HEK293 (cell line): ENCODE measurements at regions not wholly inside any gene's neighbourhood (a gene's known extent, or its start where the extent isn't known, plus 50 kb on each side); places are given as distances from the start of the nearest gene placed in this dataset.

Experiments
- CTCF ChIA-PET: fragments of 350-600 bp; formaldehyde crosslinking; extraction: SDS; loops from one replicate; lab custom pipeline; 2021; ENCODE audit warnings: antibody characterized with exemption; lab: Yijun Ruan, JAX
- POLR2A ChIA-PET: fragments of 300-600 bp; formaldehyde crosslinking; extraction: SDS; loops from one replicate; lab custom pipeline; 2020; ENCODE audit warnings: antibody characterized with exemption, inconsistent platforms; lab: Yijun Ruan, JAX
- H3K27ac ChIP-seq: fragments of 200-500 bp; sonication (Bioruptor generic); 2 replicates; pipeline ENCODE4 v1.5.1; 2014; ENCODE audit warnings: low read depth, low read length, control low read depth, inconsistent platforms; ENCODE audit errors: extremely low read depth
- H3K36me3 ChIP-seq, 2 experiments: fragments of 200-500 bp in 1 of 2; sonication (Bioruptor generic) in 1 of 2; 1 replicate in 1 of 2; 2 replicates in 1 of 2; pipeline ENCODE4 v1.5.1; 2014 to 2017; ENCODE audit warnings: inconsistent platforms in 2 of 2, low read length in 2 of 2; ENCODE audit not compliant: control insufficient read depth in 2 of 2, insufficient read depth in 1 of 2
- H3K4me1 ChIP-seq: fragments of 200-500 bp; sonication (Bioruptor generic); 2 replicates; pipeline ENCODE4 v1.5.1; 2014; ENCODE audit warnings: mild to moderate bottlenecking, low read length, inconsistent platforms; ENCODE audit not compliant: control insufficient read depth, insufficient read depth
- H3K4me3 ChIP-seq: 2 replicates; pipeline ENCODE4 v1.5.1; 2011; ENCODE audit warnings: low read depth, mild to moderate bottlenecking, control low read depth, low read length, moderate library complexity
- H3K9me3 ChIP-seq: fragments of 200-500 bp; sonication (Bioruptor generic); 2 replicates; pipeline ENCODE4 v1.5.1; 2014; ENCODE audit warnings: low read depth, low read length, inconsistent platforms; ENCODE audit not compliant: control insufficient read depth, insufficient read depth
- GLIS1 ChIP-seq: fragments of 450-650 bp; formaldehyde crosslinking; IDR thresholded peaks from 2 replicates; pipeline ENCODE4 v1.5.1; 2016; ENCODE audit warnings: missing biosample characterization, missing genetic modification characterization
- HOXD13 ChIP-seq: sonication (generic); formaldehyde crosslinking; IDR thresholded peaks from 2 replicates; pipeline ENCODE4 v1.8.0; 2022; ENCODE audit warnings: missing genetic modification reagents, borderline replicate concordance
- KLF1 ChIP-seq: fragments of 450-650 bp; formaldehyde crosslinking; IDR thresholded peaks from 2 replicates; pipeline ENCODE4 v1.5.1; 2016; ENCODE audit warnings: missing biosample characterization, missing genetic modification characterization
- PBX3 ChIP-seq: sonication (generic); formaldehyde crosslinking; IDR thresholded peaks from 2 replicates; pipeline ENCODE4 v1.8.1; 2022; ENCODE audit warnings: mild to moderate bottlenecking, moderate library complexity, missing genetic modification reagents
- SP3 ChIP-seq: fragments of 450-650 bp; formaldehyde crosslinking; IDR thresholded peaks from 2 replicates; pipeline ENCODE4 v1.5.1; 2016; ENCODE audit warnings: missing biosample characterization, missing genetic modification characterization
- YY1 ChIP-seq: fragments of 450-650 bp; formaldehyde crosslinking; IDR thresholded peaks from 2 replicates; pipeline ENCODE4 v1.5.1; 2018; ENCODE audit warnings: missing biosample characterization, missing genetic modification characterization
- ZBTB49 ChIP-seq: fragments of 450-650 bp; formaldehyde crosslinking; IDR thresholded peaks from 2 replicates; pipeline ENCODE4 v1.5.1; 2016; ENCODE audit warnings: missing biosample characterization, missing genetic modification characterization, low read depth
- ZBTB8A ChIP-seq: fragments of 450-650 bp; formaldehyde crosslinking; IDR thresholded peaks from 2 replicates; pipeline ENCODE4 v1.5.1; 2016; ENCODE audit warnings: missing biosample characterization, missing genetic modification characterization
- ZFHX2 ChIP-seq: fragments of 450-650 bp; formaldehyde crosslinking; conservative IDR thresholded peaks from 2 replicates; pipeline ENCODE4 v1.5.1; 2016; ENCODE audit warnings: missing biosample characterization, missing genetic modification characterization
- ZFP69B ChIP-seq: fragments of 450-650 bp; formaldehyde crosslinking; IDR thresholded peaks from 2 replicates; pipeline ENCODE4 v1.5.1; 2016; ENCODE audit warnings: missing biosample characterization, missing genetic modification characterization
- ZIC2 ChIP-seq: fragments of 450-650 bp; formaldehyde crosslinking; IDR thresholded peaks from 2 replicates; pipeline ENCODE4 v1.5.1; 2016; ENCODE audit warnings: missing biosample characterization, missing genetic modification characterization
- ZNF157 ChIP-seq: fragments of 450-650 bp; formaldehyde crosslinking; IDR thresholded peaks from 2 replicates; pipeline ENCODE4 v1.5.1; 2016; ENCODE audit warnings: missing biosample characterization, missing genetic modification characterization
- ZNF2 ChIP-seq: fragments of 450-650 bp; formaldehyde crosslinking; IDR thresholded peaks from 2 replicates; pipeline ENCODE4 v1.5.1; 2016; ENCODE audit warnings: missing biosample characterization, missing genetic modification characterization
- ZNF202 ChIP-seq: fragments of 450-650 bp; formaldehyde crosslinking; IDR thresholded peaks from 2 replicates; pipeline ENCODE4 v1.5.1; 2016; ENCODE audit warnings: missing biosample characterization, missing genetic modification characterization, borderline replicate concordance
- ZNF311 ChIP-seq: fragments of 450-650 bp; formaldehyde crosslinking; IDR thresholded peaks from 2 replicates; pipeline ENCODE4 v1.5.1; 2017; ENCODE audit warnings: missing biosample characterization, missing genetic modification characterization, borderline replicate concordance
- ZNF37A ChIP-seq: fragments of 450-650 bp; IDR thresholded peaks from 2 replicates; pipeline ENCODE4 v1.5.1; 2018; ENCODE audit warnings: missing biosample characterization, missing genetic modification characterization
- ZNF394 ChIP-seq: fragments of 450-650 bp; formaldehyde crosslinking; IDR thresholded peaks from 2 replicates; pipeline ENCODE4 v1.5.1; 2016; ENCODE audit warnings: missing biosample characterization, missing genetic modification characterization, mild to moderate bottlenecking, moderate library complexity, borderline replicate concordance
- ZNF423 ChIP-seq: fragments of 450-650 bp; formaldehyde crosslinking; IDR thresholded peaks from 2 replicates; pipeline ENCODE4 v1.5.1; 2016; ENCODE audit warnings: missing biosample characterization, missing genetic modification characterization
- ZNF426 ChIP-seq: fragments of 450-650 bp; formaldehyde crosslinking; IDR thresholded peaks from 2 replicates; pipeline ENCODE4 v1.5.1; 2017; ENCODE audit warnings: missing biosample characterization, missing genetic modification characterization, mild to moderate bottlenecking, inconsistent platforms, moderate library complexity
- ZNF529 ChIP-seq: fragments of 450-650 bp; formaldehyde crosslinking; IDR thresholded peaks from 2 replicates; pipeline ENCODE4 v1.5.1; 2017; ENCODE audit warnings: missing genetic modification characterization, missing biosample characterization; ENCODE audit not compliant: insufficient replicate concordance
- ZNF555 ChIP-seq: fragments of 450-650 bp; formaldehyde crosslinking; conservative IDR thresholded peaks from 2 replicates; pipeline ENCODE4 v1.5.1; 2017; ENCODE audit warnings: missing biosample characterization, mild to moderate bottlenecking, missing genetic modification characterization, inconsistent platforms
- ZNF560 ChIP-seq: fragments of 450-650 bp; formaldehyde crosslinking; IDR thresholded peaks from 2 replicates; pipeline ENCODE4 v1.5.1; 2017; ENCODE audit warnings: missing biosample characterization, missing genetic modification characterization, borderline replicate concordance
- ZNF580 ChIP-seq: fragments of 450-650 bp; formaldehyde crosslinking; IDR thresholded peaks from 2 replicates; pipeline ENCODE4 v1.5.1; 2016; ENCODE audit warnings: missing biosample characterization, missing genetic modification characterization
- ZNF600 ChIP-seq: fragments of 450-650 bp; formaldehyde crosslinking; IDR thresholded peaks from 2 replicates; pipeline ENCODE4 v1.5.1; 2016; ENCODE audit warnings: missing biosample characterization, missing genetic modification characterization
- ZNF626 ChIP-seq: fragments of 450-650 bp; sonication (Bioruptor Pico); formaldehyde crosslinking; IDR thresholded peaks from 2 replicates; pipeline ENCODE4 v1.5.1; 2018; ENCODE audit warnings: missing biosample characterization, missing genetic modification characterization, inconsistent platforms
- ZNF677 ChIP-seq: fragments of 450-650 bp; IDR thresholded peaks from 2 replicates; pipeline ENCODE4 v1.5.0; 2018; ENCODE audit warnings: missing biosample characterization, mild to moderate bottlenecking, missing genetic modification characterization, moderate library complexity
- ZNF768 ChIP-seq: fragments of 450-650 bp; formaldehyde crosslinking; IDR thresholded peaks from 2 replicates; pipeline ENCODE4 v1.5.1; 2018; ENCODE audit warnings: missing biosample characterization, mild to moderate bottlenecking, missing genetic modification characterization
- ZNF837 ChIP-seq: fragments of 450-650 bp; formaldehyde crosslinking; IDR thresholded peaks from 2 replicates; pipeline ENCODE4 v1.5.1; 2016; ENCODE audit warnings: missing biosample characterization, missing genetic modification characterization
- TF ChIP-seq, protein P1 (sequence below): fragments of 450-650 bp; formaldehyde crosslinking; IDR thresholded peaks from 2 replicates; pipeline ENCODE4 v1.5.1; 2017; ENCODE audit warnings: missing biosample characterization, mild to moderate bottlenecking, missing genetic modification characterization, moderate library complexity

GRCh38 chr15:70248116-70249025, 150.7 kb upstream of the TLE3 start (continued):
- TF ChIP-seq ZNF423 (tag by site-specific recombination), result no peak
- TF ChIP-seq ZNF560 (tag by site-specific recombination), result no peak
- TF ChIP-seq ZNF529 (tag by site-specific recombination), result no peak
- TF ChIP-seq ZNF580, result no peak
- TF ChIP-seq ZNF2 (tag by site-specific recombination), result no peak
- no peak for TF ChIP-seq ZNF555 (tag by site-specific recombination)
- peak; percentile 49; the same call in 1 of the 2 replicates for TF ChIP-seq SP3 (tag by site-specific recombination)
- no peak for TF ChIP-seq ZNF311 (tag by site-specific recombination)
- no peak for TF ChIP-seq ZBTB49 (tag by site-specific recombination)
- no peak for TF ChIP-seq ZNF768 (tag by site-specific recombination)
- peak; percentile 91 for TF ChIP-seq ZFHX2
- TF ChIP-seq PBX3 (CRISPR knock-in tag), result 0 out of 2 replicates have a peak, but pooled peaks have one; percentile 19
- peak; percentile 76 for TF ChIP-seq ZBTB8A (tag by site-specific recombination)
- TF ChIP-seq YY1, result no peak
- no peak for TF ChIP-seq ZNF837 (tag by site-specific recombination)
- no peak for TF ChIP-seq ZNF37A (tag by site-specific recombination)
- TF ChIP-seq ZFP69B, result no peak
- no peak for TF ChIP-seq ZNF626 (tag by site-specific recombination)

DNA sequence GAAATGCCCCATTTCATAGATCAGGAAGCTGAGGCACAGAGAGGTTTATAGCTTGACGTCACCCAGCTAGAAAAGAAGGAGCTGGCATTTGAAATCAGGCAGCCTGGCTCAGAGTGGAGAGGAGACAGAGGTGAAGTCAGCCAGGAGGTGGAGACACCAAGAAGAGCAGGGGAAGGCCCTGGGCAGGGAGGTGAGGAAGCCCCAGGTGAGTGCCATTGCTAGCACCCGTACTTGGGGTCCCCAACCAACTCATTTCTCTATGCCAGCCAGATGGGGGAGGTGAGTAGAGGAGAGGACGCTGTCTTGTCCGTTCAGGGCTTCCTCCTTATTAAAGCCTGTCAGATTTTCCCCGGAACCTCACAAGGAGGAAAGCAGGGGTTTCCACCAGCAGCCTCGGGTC, 149.6 kb upstream of the TLE3 start:
- no peak overlapping the region for H3K4me3 ChIP-seq
- no peaks in the 10 kb centered on the region for H3K9me3 ChIP-seq
- ChIA-PET CTCF (interaction anchor here (0.6 kb wide), 1 partner anchor 39 kb away, joined by 3 read pairs; no protein-coding TSS in a partner anchor), POLR2A (no interaction called here)
- H3K27ac ChIP-seq, result no peak overlapping the region
- H3K36me3 ChIP-seq, result no peaks in the 10 kb centered on the region
- TF ChIP-seq ZNF202 (tag by site-specific recombination), result no peak
- H3K4me1 ChIP-seq, result peaks cover 17% of the 10 kb centered on the region; the same call in 1 of the 2 replicates

DNA sequence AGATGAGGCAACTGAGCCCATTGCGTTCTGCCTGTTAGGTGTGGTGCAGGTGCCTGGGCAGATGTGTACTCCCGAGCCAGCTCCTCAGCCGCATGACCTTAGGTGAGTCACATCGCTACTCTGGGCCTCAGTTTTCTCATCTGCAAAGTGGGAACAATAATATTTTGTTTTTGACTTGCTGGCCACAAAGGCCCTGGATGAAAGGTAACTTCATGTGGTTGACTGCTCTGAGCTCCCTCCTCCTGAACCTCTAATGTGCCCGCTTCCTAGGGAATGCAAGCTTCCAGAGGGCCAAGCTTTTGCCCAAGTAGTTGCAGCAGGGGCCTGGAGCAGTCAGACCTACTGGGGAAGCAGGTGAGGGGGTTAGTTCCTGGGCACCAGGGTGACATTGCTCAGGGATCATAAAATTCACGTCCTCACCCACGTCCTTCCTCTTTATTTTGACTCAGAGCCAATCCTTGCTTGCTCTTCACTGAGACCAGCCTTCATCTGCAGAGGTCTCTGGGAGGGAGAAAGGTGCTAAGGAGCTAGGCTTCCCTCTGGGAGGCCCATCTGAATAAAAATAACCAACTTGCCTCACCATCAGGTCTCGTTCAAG, 149.0 kb upstream of the TLE3 start:
- ChIA-PET POLR2A (no interaction called here), CTCF (no interaction called here)
- H3K4me3 ChIP-seq, result no peak overlapping the region
- H3K27ac ChIP-seq, result no peak overlapping the region
- no peaks in the 10 kb centered on the region for H3K9me3 ChIP-seq
- no peaks in the 10 kb centered on the region for H3K36me3 ChIP-seq
- peaks cover 17% of the 10 kb centered on the region; the same call in 1 of the 2 replicates for H3K4me1 ChIP-seq
- TF ChIP-seq ZNF600 (tag by site-specific recombination) (no peak), GLIS1 (tag by site-specific recombination) (no peak), KLF1 (tag by site-specific recombination) (no peak), ZNF394 (tag by site-specific recombination) (no peak), ZNF423 (tag by site-specific recombination) (no peak), ZNF157 (tag by site-specific recombination) (no peak), HOXD13 (CRISPR knock-in tag) (no peak), ZNF426 (tag by site-specific recombination) (no peak), ZNF677 (tag by site-specific recombination) (no peak), ZIC2 (tag by site-specific recombination) (no peak)
- TF ChIP-seq, protein P1, sequence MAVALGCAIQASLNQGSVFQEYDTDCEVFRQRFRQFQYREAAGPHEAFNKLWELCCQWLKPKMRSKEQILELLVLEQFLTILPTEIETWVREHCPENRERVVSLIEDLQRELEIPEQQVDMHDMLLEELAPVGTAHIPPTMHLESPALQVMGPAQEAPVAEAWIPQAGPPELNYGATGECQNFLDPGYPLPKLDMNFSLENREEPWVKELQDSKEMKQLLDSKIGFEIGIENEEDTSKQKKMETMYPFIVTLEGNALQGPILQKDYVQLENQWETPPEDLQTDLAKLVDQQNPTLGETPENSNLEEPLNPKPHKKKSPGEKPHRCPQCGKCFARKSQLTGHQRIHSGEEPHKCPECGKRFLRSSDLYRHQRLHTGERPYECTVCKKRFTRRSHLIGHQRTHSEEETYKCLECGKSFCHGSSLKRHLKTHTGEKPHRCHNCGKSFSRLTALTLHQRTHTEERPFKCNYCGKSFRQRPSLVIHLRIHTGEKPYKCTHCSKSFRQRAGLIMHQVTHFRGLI (tag by site-specific recombination), result no peak
